ENCODE measurements at regions not wholly inside any gene's neighbourhood (a gene's known extent, or its start where the extent isn't known, plus 50 kb on each side); places are given as distances from the start of the nearest gene placed in this dataset.

GRCh38 chr16:65469116-65469515 lies 347.3 kb upstream of the CDH11 start:
- no peak overlapping the region for H3K4me3 ChIP-seq (replicated peaks; ENCODE audit: low read depth, low read length)
- TF ChIP-seq, protein P1, sequence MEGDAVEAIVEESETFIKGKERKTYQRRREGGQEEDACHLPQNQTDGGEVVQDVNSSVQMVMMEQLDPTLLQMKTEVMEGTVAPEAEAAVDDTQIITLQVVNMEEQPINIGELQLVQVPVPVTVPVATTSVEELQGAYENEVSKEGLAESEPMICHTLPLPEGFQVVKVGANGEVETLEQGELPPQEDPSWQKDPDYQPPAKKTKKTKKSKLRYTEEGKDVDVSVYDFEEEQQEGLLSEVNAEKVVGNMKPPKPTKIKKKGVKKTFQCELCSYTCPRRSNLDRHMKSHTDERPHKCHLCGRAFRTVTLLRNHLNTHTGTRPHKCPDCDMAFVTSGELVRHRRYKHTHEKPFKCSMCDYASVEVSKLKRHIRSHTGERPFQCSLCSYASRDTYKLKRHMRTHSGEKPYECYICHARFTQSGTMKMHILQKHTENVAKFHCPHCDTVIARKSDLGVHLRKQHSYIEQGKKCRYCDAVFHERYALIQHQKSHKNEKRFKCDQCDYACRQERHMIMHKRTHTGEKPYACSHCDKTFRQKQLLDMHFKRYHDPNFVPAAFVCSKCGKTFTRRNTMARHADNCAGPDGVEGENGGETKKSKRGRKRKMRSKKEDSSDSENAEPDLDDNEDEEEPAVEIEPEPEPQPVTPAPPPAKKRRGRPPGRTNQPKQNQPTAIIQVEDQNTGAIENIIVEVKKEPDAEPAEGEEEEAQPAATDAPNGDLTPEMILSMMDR (IDR thresholded peaks at IDR 0.05; ENCODE audit: low read depth, low read length, missing control alignments) = no peak
- no peak for DNase-seq (ENCODE audit: extremely low read depth, low read depth)

- no peak for DNase-seq (ENCODE audit: extremely low read depth, low read depth)
- TF ChIP-seq, protein P1 (IDR thresholded peaks at IDR 0.05; ENCODE audit: low read depth, low read length, missing control alignments) = no peak
- H3K4me3 ChIP-seq (replicated peaks; ENCODE audit: low read depth, low read length) = no peak overlapping the region
These were observed 346.3 kb upstream of the CDH11 start for GRCh38 chr16:65468133-65468532.

DNA sequence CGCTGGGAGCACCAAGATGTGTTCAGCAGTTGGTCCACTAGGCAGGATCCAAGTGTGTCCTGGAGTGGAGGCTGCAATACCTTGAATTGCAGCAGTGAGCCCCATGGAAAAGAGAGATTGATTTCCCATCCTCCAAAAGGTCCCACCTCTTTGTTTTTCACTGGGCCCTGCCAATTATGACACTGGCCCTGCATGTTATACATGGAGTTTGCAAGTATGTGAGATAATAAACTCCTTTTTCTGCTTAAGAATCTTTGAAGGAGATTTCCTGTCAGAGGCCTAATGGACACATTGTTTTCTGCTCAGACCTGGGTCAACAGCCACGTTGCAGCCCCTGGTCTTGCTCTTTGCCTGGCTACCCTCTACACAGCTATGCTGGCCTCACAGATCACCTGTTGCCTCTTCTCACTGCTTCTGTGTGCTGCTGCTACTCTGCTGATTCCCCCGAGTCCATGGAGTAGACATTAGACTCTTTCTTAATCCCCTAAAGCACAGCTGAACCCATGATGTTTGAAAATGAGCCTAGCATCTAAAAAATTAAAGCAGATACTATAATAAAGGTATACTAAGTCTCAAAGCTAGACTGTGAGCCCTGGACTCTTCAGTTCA lies 341.9 kb upstream of the CDH11 start:
- DNase-seq (ENCODE audit: extremely low read depth, low read depth) = no peak
- TF ChIP-seq, protein P1 (IDR thresholded peaks at IDR 0.05; ENCODE audit: low read depth, low read length, missing control alignments) = no peak
- H3K4me3 ChIP-seq (replicated peaks; ENCODE audit: low read depth, low read length) = no peak overlapping the region

DNA sequence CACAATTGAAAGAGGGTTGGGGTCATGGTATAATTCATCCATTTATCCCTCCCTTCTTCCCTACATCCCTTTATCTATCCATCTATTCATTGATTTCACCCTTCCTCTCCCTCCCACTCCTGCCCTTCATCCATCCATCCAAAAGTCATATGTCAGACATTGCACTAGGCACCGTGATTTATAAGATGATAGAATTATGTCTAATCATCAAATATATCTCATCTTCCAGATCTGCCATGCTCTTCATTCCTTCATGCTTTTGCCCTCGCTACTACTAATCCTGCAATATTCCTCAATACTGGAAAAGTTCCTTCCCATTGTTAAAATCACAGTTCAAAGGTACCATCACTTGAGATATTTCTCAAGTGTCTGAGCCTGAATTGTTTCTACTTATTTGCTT lies 335.2 kb upstream of the CDH11 start:
- TF ChIP-seq, protein P1 (IDR thresholded peaks at IDR 0.05; ENCODE audit: low read depth, low read length, missing control alignments) = no peak
- H3K4me3 ChIP-seq (replicated peaks; ENCODE audit: low read depth, low read length) = no peak overlapping the region
- DNase-seq (ENCODE audit: extremely low read depth, low read depth) = no peak

DNA sequence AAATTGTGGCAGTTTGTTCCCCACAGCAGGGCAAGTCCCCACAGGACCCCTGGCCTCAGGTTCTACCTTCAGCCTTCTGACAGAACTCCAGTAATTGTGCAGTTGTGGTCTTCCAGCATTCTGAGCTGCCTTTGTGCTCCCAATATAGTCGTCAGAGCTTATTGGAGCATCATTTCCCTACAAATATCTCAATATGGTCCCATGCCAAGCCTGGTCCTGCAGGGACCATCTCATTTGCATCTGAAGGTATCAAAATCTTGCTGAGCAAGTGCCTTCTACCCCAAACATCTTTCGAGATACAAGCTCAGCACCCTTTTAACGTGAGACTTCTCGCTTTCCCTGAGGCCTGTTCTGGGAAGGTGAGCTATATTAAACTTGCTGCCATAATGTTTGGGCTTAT lies 333.9 kb upstream of the CDH11 start:
- DNase-seq (ENCODE audit: extremely low read depth, low read depth) = no peak
- TF ChIP-seq, protein P1 (IDR thresholded peaks at IDR 0.05; ENCODE audit: low read depth, low read length, missing control alignments) = no peak
- no peak overlapping the region for H3K4me3 ChIP-seq (replicated peaks; ENCODE audit: low read depth, low read length)

DNA sequence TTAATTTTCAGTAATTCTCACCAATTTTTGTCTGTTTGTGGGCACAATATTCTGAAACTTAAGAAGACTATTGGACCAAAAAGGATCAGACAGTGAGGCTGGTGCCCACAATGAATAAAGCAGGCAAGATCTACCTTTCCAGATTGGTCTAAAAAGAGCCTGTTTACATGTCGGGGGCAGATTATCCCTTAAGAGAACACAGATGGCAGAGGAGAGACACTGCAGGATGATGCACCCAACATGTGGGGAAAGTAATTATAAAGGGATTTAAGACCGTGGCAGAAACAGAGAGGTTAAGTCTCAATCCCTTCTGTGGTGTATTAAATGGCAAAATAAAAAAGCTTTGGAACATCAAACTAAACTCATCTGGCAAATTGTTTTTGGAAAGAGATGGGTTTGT lies 331.8 kb upstream of the CDH11 start:
- TF ChIP-seq, protein P1 (IDR thresholded peaks at IDR 0.05; ENCODE audit: low read depth, low read length, missing control alignments) = no peak
- DNase-seq (ENCODE audit: extremely low read depth, low read depth) = no peak
- no peak overlapping the region for H3K4me3 ChIP-seq (replicated peaks; ENCODE audit: low read depth, low read length)

GRCh38 chr16:65449526-65449925 lies 327.7 kb upstream of the CDH11 start:
- DNase-seq (ENCODE audit: extremely low read depth, low read depth) = no peak
- TF ChIP-seq, protein P1 (IDR thresholded peaks at IDR 0.05; ENCODE audit: low read depth, low read length, missing control alignments) = no peak
- no peak overlapping the region for H3K4me3 ChIP-seq (replicated peaks; ENCODE audit: low read depth, low read length)
